Neural cell (in vitro differentiated cells): ENCODE measurements at regions not wholly inside any gene's neighbourhood (a gene's known extent, or its start where the extent isn't known, plus 50 kb on each side); places are given as distances from the start of the nearest gene placed in this dataset.

Experiments
- H2AFZ ChIP-seq: fragments of 200-600, 300-800 bp; sonication (generic), shearing (Covaris generic); 2 replicates; pipeline ENCODE4 v1.6.0; 2014; ENCODE audit warnings: low read depth, mild to moderate bottlenecking, antibody characterized with exemption, low read length, moderate library complexity
- H3F3A ChIP-seq: fragments of 200-600 bp; shearing (Covaris generic); 2 replicates; pipeline ENCODE4 v1.6.1; 2016; ENCODE audit warnings: mild to moderate bottlenecking, moderate library complexity, mixed read lengths, antibody characterized with exemption, low read length; ENCODE audit not compliant: insufficient read depth, poor library complexity, severe bottlenecking
- H3K27ac ChIP-seq: fragments of 200-600, 300-800 bp; sonication (generic), shearing (Covaris generic); 2 replicates; pipeline ENCODE4 v1.5.1; 2014; ENCODE audit warnings: mild to moderate bottlenecking, low read length, moderate library complexity
- H3K27me3 ChIP-seq: fragments of 300-800, 200-600 bp; sonication (generic), shearing (Covaris generic); 2 replicates; pipeline ENCODE4 v1.6.0; 2014; ENCODE audit warnings: mild to moderate bottlenecking, low read depth, low read length, moderate library complexity; ENCODE audit not compliant: insufficient read depth
- H3K36me3 ChIP-seq: fragments of 300-800, 200-600 bp; sonication (generic), shearing (Covaris generic); 2 replicates; pipeline ENCODE4 v1.5.1; 2014; ENCODE audit warnings: mild to moderate bottlenecking, antibody characterized with exemption, low read length, moderate library complexity; ENCODE audit not compliant: insufficient read depth
- H3K4me2 ChIP-seq: fragments of 300-800, 200-600 bp; sonication (generic), shearing (Covaris generic); 2 replicates; pipeline ENCODE4 v1.6.0; 2014; ENCODE audit warnings: mild to moderate bottlenecking, low read length
- H3K4me3 ChIP-seq: fragments of 300-800, 200-600 bp; sonication (generic), shearing (Covaris generic); 2 replicates; pipeline ENCODE4 v1.5.1; 2014; ENCODE audit warnings: mild to moderate bottlenecking, low read length, moderate library complexity
- H3K79me2 ChIP-seq: fragments of 200-600 bp; shearing (Covaris generic); replicated peaks from 2 replicates; pipeline ENCODE4 v1.6.0; 2014; ENCODE audit warnings: mild to moderate bottlenecking, low read length, moderate library complexity; ENCODE audit not compliant: insufficient read depth
- H3K9ac ChIP-seq: fragments of 300-800, 200-600 bp; sonication (generic), shearing (Covaris generic); 2 replicates; pipeline ENCODE4 v1.6.1; 2016; ENCODE audit warnings: mild to moderate bottlenecking, low read length, mixed read lengths
- H3K9me2 ChIP-seq: fragments of 200-600 bp; shearing (Covaris generic); 2 replicates; pipeline ENCODE4 v1.6.1; 2016; ENCODE audit warnings: mild to moderate bottlenecking, low read length, mixed read lengths; ENCODE audit not compliant: insufficient read depth
- H3K9me3 ChIP-seq: fragments of 200-600, 300-800 bp; sonication (generic), shearing (Covaris generic); 2 replicates; pipeline ENCODE4 v1.6.1; 2016; ENCODE audit warnings: mild to moderate bottlenecking, mixed run types, low read length, moderate library complexity, mixed read lengths
- H4K20me1 ChIP-seq: fragments of 200-600 bp; shearing (Covaris generic); 2 replicates; pipeline ENCODE4 v1.6.1; 2016; ENCODE audit warnings: mild to moderate bottlenecking, mixed run types; ENCODE audit not compliant: insufficient read depth
- CTCF ChIP-seq: fragments of 450-650 bp; IDR thresholded peaks from 2 replicates; pipeline ENCODE4 v1.5.1; 2014; ENCODE audit warnings: antibody characterized with exemption, mild to moderate bottlenecking, moderate library complexity; ENCODE audit not compliant: poor library complexity, severe bottlenecking
- EP300 ChIP-seq: fragments of 450-650 bp; conservative IDR thresholded peaks from 2 replicates; pipeline ENCODE4 v1.6.1; 2014; ENCODE audit warnings: antibody characterized with exemption, mild to moderate bottlenecking, moderate library complexity; ENCODE audit not compliant: poor library complexity, severe bottlenecking
- EZH2 ChIP-seq: fragments of 200-600, 300-800 bp; shearing (Covaris generic), sonication (generic); IDR thresholded peaks from 2 replicates; pipeline ENCODE4 v1.6.1; 2014; ENCODE audit warnings: antibody characterized with exemption, low read length, borderline replicate concordance, mild to moderate bottlenecking; ENCODE audit not compliant: insufficient read depth, poor library complexity, severe bottlenecking
- MXI1 ChIP-seq: fragments of 450-650 bp; conservative IDR thresholded peaks from 2 replicates; pipeline ENCODE4 v1.6.1; 2014; ENCODE audit warnings: antibody characterized with exemption, mild to moderate bottlenecking; ENCODE audit not compliant: poor library complexity, severe bottlenecking
- POLR2AphosphoS5 ChIP-seq: IDR thresholded peaks from 2 replicates; pipeline ENCODE4 v1.6.1; 2012
- RAD21 ChIP-seq: fragments of 450-650 bp; conservative IDR thresholded peaks from 2 replicates; pipeline ENCODE4 v1.6.1; 2014; ENCODE audit warnings: antibody characterized with exemption, mild to moderate bottlenecking, moderate library complexity
- REST ChIP-seq: IDR thresholded peaks from 2 replicates; pipeline ENCODE4 v1.6.1; 2012; ENCODE audit warnings: borderline replicate concordance
- SMC3 ChIP-seq: fragments of 450-650 bp; conservative IDR thresholded peaks from 2 replicates; pipeline ENCODE4 v1.6.1; 2014; ENCODE audit warnings: antibody characterized with exemption, mild to moderate bottlenecking, moderate library complexity; ENCODE audit not compliant: poor library complexity
- TAF1 ChIP-seq: IDR thresholded peaks from 2 replicates; pipeline ENCODE4 v1.6.1; 2012; ENCODE audit warnings: low read depth

GRCh38 chr7:33802600-33802999 lies 102.7 kb upstream of the BMPER start:
- Histone ChIP-seq H4K20me1 (no peaks in the 10 kb centered on the region), H3K9me3 (no peaks in the 10 kb centered on the region), H3K9ac (no peak overlapping the region), H3K4me2 (no peak overlapping the region), H3K4me3 (no peak overlapping the region), H3K27me3 (no peaks in the 10 kb centered on the region), H3F3A (no peaks in the 10 kb centered on the region), H3K27ac (no peak overlapping the region), H3K79me2 (no peaks in the 10 kb centered on the region), H3K36me3 (no peaks in the 10 kb centered on the region), H2AFZ (no peak overlapping the region), H3K9me2 (no peaks in the 10 kb centered on the region)
- TF ChIP-seq SMC3 (no peak), CTCF (no peak), TAF1 (no peak), REST (no peak), RAD21 (no peak), EP300 (no peak), EZH2 (no peak), MXI1 (no peak)

DNA sequence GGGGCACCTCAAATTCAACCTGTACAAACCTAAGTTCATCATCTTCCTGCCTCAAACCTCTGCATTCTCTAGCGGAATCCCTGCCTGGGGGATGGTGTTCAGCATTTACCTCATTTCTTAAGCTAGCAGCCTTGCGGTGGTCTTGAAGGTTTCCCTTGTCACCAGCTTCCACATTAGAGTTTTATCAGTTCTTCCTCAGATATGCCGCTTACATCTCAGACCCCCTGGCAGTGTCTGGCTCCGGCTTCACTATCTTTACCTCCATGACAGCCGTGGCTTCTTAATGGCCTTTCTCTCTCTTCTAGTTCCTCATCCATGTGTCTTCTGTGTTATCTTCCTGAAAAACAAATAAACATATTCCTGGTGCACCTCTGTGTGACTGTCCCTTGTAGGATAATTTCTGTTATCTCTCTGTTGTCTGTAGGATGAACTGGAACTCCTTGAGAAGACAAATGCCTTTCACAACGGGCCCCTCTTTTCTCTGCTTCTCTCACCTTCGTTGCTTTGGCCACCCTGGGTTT lies 101.1 kb upstream of the BMPER start:
- no peaks in the 10 kb centered on the region for H3K9me2 ChIP-seq
- H2AFZ ChIP-seq, result no peak overlapping the region
- H3K9me3 ChIP-seq, result no peaks in the 10 kb centered on the region
- no peak overlapping the region for H3K4me3 ChIP-seq
- H4K20me1 ChIP-seq, result no peaks in the 10 kb centered on the region
- no peak overlapping the region for H3K27ac ChIP-seq
- H3K9ac ChIP-seq, result no peak overlapping the region
- no peaks in the 10 kb centered on the region for H3K36me3 ChIP-seq
- no peaks in the 10 kb centered on the region for H3K27me3 ChIP-seq
- H3K4me2 ChIP-seq, result no peak overlapping the region
- no peaks in the 10 kb centered on the region for H3K79me2 ChIP-seq
- no peaks in the 10 kb centered on the region for H3F3A ChIP-seq
- no peak for TF ChIP-seq REST
- no peak for TF ChIP-seq POLR2AphosphoS5
- TF ChIP-seq EP300, result no peak
- no peak for TF ChIP-seq RAD21
